Activated naive CD8-positive, alpha-beta T cell treated with anti-CD3 and anti-CD28 coated beads for 36 hours (primary cell): ENCODE measurements at regions not wholly inside any gene's neighbourhood (a gene's known extent, or its start where the extent isn't known, plus 50 kb on each side); places are given as distances from the start of the nearest gene placed in this dataset.

Source experiments
- DNase-seq: peaks from one replicate; pipeline ENCODE4 v3.0.0; 2021
- H3K27ac Mint-ChIP-seq: one replicate; pipeline ENCODE4 v1.8.0; 2022; ENCODE audit warnings: mild to moderate bottlenecking, moderate library complexity, mixed read lengths
- H3K27me3 Mint-ChIP-seq: one replicate; pipeline ENCODE4 v1.8.0; 2022; ENCODE audit warnings: mild to moderate bottlenecking, mixed read lengths
- H3K36me3 Mint-ChIP-seq: one replicate; pipeline ENCODE4 v1.8.0; 2021; ENCODE audit warnings: mild to moderate bottlenecking, mixed read lengths
- H3K4me1 Mint-ChIP-seq: one replicate; pipeline ENCODE4 v1.8.0; 2021; ENCODE audit warnings: mixed read lengths
- H3K4me3 Mint-ChIP-seq: one replicate; pipeline ENCODE4 v1.8.0; 2022; ENCODE audit warnings: mild to moderate bottlenecking, moderate library complexity, mixed read lengths
- H3K9me3 Mint-ChIP-seq: one replicate; pipeline ENCODE4 v1.8.0; 2022; ENCODE audit warnings: mixed read lengths

- Mint-ChIP-seq H3K27ac (no peak overlapping the region), H3K4me3 (no peak overlapping the region), H3K9me3 (no peaks in the 10 kb centered on the region), H3K36me3 (peaks cover 3% of the 10 kb centered on the region), H3K4me1 (peaks cover 38% of the 10 kb centered on the region), H3K27me3 (no peaks in the 10 kb centered on the region)
- no peak for DNase-seq
Measured at GRCh38 chr13:74000876-74001275, 133.3 kb downstream of the KLF12 start.

DNA sequence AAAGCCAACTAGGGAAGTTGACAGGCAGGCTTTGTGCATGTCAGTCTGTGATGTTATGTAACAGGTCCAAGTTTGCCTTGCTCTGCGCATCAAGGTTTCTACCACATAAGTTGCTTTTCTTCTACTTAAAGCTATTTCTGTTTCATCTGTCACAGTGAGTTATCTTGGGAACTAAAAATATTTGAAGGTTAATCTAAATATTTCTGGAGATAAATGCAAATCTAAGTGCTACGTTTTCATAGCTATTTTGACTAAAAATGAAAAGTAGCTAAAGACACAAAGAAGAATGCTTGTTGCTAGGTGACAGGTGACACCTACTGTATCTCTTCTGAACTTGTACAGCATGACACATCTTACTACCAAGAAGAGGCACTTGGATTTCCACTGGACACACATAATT lies 135.6 kb downstream of the KLF12 start:
- no peak for DNase-seq
- H3K36me3 Mint-ChIP-seq, result peaks cover 7% of the 10 kb centered on the region
- no peak overlapping the region for H3K4me3 Mint-ChIP-seq
- peak overlapping the region; percentile 50 for H3K27ac Mint-ChIP-seq
- H3K9me3 Mint-ChIP-seq, result no peaks in the 10 kb centered on the region
- no peaks in the 10 kb centered on the region for H3K27me3 Mint-ChIP-seq
- peaks cover 30% of the 10 kb centered on the region for H3K4me1 Mint-ChIP-seq

DNA sequence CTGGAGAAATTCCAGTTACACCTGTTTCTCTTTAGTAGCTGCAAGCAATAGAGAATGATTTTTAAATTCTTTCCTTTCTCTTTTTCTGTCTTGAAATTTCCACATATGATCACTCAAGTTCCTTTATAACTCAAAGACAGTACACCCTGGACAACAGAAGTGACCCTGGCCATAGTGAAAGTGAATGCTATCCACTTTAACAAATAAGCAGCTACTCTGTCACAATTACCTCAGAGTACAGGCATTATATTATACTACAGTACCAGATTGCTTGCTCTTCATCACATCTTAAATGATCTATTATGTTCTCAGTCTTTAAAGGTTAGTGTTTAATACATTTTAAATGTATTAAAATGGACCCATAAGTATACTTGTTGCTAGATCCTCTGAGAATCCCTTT lies 136.2 kb downstream of the KLF12 start:
- Mint-ChIP-seq H3K36me3 (peaks cover 8% of the 10 kb centered on the region), H3K4me1 (peaks cover 25% of the 10 kb centered on the region), H3K27ac (no peak overlapping the region), H3K27me3 (no peaks in the 10 kb centered on the region), H3K9me3 (no peaks in the 10 kb centered on the region), H3K4me3 (no peak overlapping the region)
- no peak for DNase-seq

- H3K36me3 Mint-ChIP-seq, result peaks cover 15% of the 10 kb centered on the region
Measured at GRCh38 chr13:73996569-73996968, 137.6 kb downstream of the KLF12 start.

DNA sequence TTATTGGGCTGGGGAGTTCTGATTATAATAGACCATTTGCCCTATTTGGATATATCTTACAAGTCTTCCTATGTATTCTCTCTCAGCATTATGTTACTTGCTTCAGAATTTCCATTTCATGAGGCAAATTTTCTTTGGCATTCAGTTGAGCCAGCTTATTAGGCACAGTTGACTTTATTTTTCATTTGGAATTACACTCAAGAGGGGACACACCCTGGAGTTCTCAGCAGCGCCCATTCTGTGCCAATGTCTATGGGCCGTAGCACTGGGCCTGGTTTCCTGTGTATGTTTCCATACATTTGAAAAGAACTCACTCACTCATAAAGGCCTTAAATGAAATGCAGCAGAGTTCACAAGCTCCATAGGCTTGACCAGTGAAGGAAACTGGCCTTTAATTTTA lies 138.5 kb downstream of the KLF12 start:
- no peaks in the 10 kb centered on the region for H3K9me3 Mint-ChIP-seq
- no peak overlapping the region for H3K27ac Mint-ChIP-seq
- H3K4me1 Mint-ChIP-seq, result peaks cover 28% of the 10 kb centered on the region
- H3K27me3 Mint-ChIP-seq, result no peaks in the 10 kb centered on the region
- H3K4me3 Mint-ChIP-seq, result no peak overlapping the region
- DNase-seq, result no peak
- H3K36me3 Mint-ChIP-seq, result peaks cover 23% of the 10 kb centered on the region

More at GRCh38 chr13:73996569-73996968, 137.6 kb downstream of the KLF12 start:
- no peaks in the 10 kb centered on the region for H3K9me3 Mint-ChIP-seq
- peaks cover 21% of the 10 kb centered on the region for H3K4me1 Mint-ChIP-seq
- H3K4me3 Mint-ChIP-seq, result no peak overlapping the region
- no peaks in the 10 kb centered on the region for H3K27me3 Mint-ChIP-seq
- no peak for DNase-seq
- H3K27ac Mint-ChIP-seq, result no peak overlapping the region

DNA sequence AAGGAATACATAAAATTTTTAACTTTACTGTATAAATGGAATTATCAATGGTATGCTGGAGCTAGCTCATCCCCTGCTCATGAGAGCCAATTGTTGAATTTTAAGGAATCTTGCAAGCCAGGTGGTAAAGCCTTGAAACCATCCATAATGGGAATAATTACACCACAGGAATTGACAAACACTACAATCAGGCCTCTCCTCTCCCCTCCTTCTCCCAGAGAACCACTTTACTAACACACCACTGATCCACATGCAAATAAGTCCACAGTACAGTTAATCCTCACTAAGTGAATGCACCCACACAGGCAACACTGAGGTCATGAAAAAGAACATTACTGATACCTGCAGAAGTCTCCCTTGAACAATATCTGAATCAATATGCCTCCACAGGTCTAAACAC lies 140.5 kb downstream of the KLF12 start:
- Mint-ChIP-seq H3K4me3 (no peak overlapping the region), H3K9me3 (no peaks in the 10 kb centered on the region), H3K27me3 (no peaks in the 10 kb centered on the region), H3K27ac (no peak overlapping the region), H3K36me3 (peaks cover 25% of the 10 kb centered on the region), H3K4me1 (peaks cover 32% of the 10 kb centered on the region)
- no peak for DNase-seq

GRCh38 chr13:73991884-73992283 lies 142.3 kb downstream of the KLF12 start:
- peak overlapping the region; percentile 53 for H3K27ac Mint-ChIP-seq
- DNase-seq, result no peak
- H3K9me3 Mint-ChIP-seq, result peaks cover 1% of the 10 kb centered on the region
- H3K4me3 Mint-ChIP-seq, result no peak overlapping the region
- no peaks in the 10 kb centered on the region for H3K27me3 Mint-ChIP-seq
- H3K4me1 Mint-ChIP-seq, result peaks cover 34% of the 10 kb centered on the region
- H3K36me3 Mint-ChIP-seq, result peaks cover 31% of the 10 kb centered on the region

DNA sequence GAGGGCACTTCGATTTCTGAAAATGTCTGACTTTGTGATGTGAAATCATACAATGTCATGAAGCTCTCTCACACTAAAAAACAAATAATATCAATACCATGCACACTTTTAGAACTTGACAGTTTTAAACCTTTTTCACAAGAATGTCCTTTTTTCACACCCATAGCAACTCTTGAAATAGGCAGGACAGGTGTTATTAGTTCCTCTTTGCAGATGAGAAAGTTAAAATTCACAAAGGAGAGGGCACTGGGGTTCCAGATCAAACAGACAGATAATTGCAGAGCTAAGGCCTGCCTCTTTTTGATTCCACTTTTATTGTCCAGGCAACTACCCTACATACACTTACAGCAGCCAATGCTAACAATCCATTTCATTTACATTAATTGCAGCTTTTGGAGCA lies 142.8 kb downstream of the KLF12 start:
- no peak for DNase-seq
- Mint-ChIP-seq H3K9me3 (peaks cover 1% of the 10 kb centered on the region), H3K27ac (no peak overlapping the region), H3K4me1 (peaks cover 37% of the 10 kb centered on the region), H3K4me3 (no peak overlapping the region), H3K36me3 (peaks cover 27% of the 10 kb centered on the region), H3K27me3 (no peaks in the 10 kb centered on the region)

GRCh38 chr13:73989244-73989843 lies 144.9 kb downstream of the KLF12 start:
- H3K36me3 Mint-ChIP-seq, result peaks cover 32% of the 10 kb centered on the region
- H3K9me3 Mint-ChIP-seq, result peaks cover 1% of the 10 kb centered on the region
- H3K27ac Mint-ChIP-seq, result peak overlapping the region; percentile 27
- peaks cover 48% of the 10 kb centered on the region for H3K4me1 Mint-ChIP-seq
- H3K4me3 Mint-ChIP-seq, result no peak overlapping the region
- no peak for DNase-seq
- no peaks in the 10 kb centered on the region for H3K27me3 Mint-ChIP-seq

- H3K36me3 Mint-ChIP-seq, result peaks cover 28% of the 10 kb centered on the region
- peaks cover 49% of the 10 kb centered on the region for H3K4me1 Mint-ChIP-seq
Measured at GRCh38 chr13:73988461-73988860, 145.7 kb downstream of the KLF12 start.

GRCh38 chr13:73987618-73988017 lies 146.6 kb downstream of the KLF12 start:
- peaks cover 27% of the 10 kb centered on the region for H3K36me3 Mint-ChIP-seq
- no peak for DNase-seq
- peaks cover 48% of the 10 kb centered on the region for H3K4me1 Mint-ChIP-seq
- no peak overlapping the region for H3K4me3 Mint-ChIP-seq
- peaks cover 1% of the 10 kb centered on the region for H3K9me3 Mint-ChIP-seq
- H3K27me3 Mint-ChIP-seq, result no peaks in the 10 kb centered on the region
- H3K27ac Mint-ChIP-seq, result peak overlapping the region; percentile 39

More at GRCh38 chr13:73988461-73988860, 145.7 kb downstream of the KLF12 start:
- DNase-seq, result no peak
- Mint-ChIP-seq H3K9me3 (peaks cover 1% of the 10 kb centered on the region), H3K4me3 (no peak overlapping the region), H3K27me3 (no peaks in the 10 kb centered on the region), H3K27ac (no peak overlapping the region)

DNA sequence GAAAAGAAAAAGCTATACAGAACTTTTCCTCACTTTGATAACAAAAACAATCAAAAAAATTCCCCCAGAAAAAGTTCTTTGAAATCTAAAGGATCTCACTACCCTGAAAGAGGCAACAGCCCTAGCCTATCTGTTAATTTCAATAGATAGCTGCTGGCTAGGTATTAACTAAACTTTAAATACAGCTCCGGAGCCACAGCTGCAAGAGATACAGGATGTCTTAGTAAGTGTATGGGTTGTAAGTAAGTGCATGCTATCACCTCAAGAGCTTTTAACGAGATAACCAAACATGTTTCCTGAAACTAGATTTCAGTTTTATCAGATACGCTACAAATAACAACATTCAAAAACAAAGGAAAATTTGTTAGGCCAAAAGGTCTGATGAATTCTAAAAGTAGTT lies 148.4 kb downstream of the KLF12 start:
- peak overlapping the region; percentile 96 for H3K27ac Mint-ChIP-seq
- H3K4me1 Mint-ChIP-seq, result peaks cover 40% of the 10 kb centered on the region
- H3K36me3 Mint-ChIP-seq, result peaks cover 14% of the 10 kb centered on the region
- DNase-seq, result no peak
- H3K4me3 Mint-ChIP-seq, result peak overlapping the region; percentile 78
- H3K27me3 Mint-ChIP-seq, result no peaks in the 10 kb centered on the region
- H3K9me3 Mint-ChIP-seq, result peaks cover 1% of the 10 kb centered on the region

GRCh38 chr13:73984949-73985691 lies 149.1 kb downstream of the KLF12 start:
- Mint-ChIP-seq H3K4me3 (peak overlapping the region; percentile 78), H3K4me1 (peaks cover 39% of the 10 kb centered on the region), H3K9me3 (peaks cover 1% of the 10 kb centered on the region), H3K36me3 (peaks cover 17% of the 10 kb centered on the region), H3K27ac (peak overlapping the region; percentile 96), H3K27me3 (no peaks in the 10 kb centered on the region)
- peak; percentile 79 for DNase-seq

GRCh38 chr13:73984201-73984600 lies 150.0 kb downstream of the KLF12 start:
- H3K4me3 Mint-ChIP-seq, result no peak overlapping the region
- H3K27ac Mint-ChIP-seq, result peak overlapping the region; percentile 96
- peaks cover 36% of the 10 kb centered on the region for H3K4me1 Mint-ChIP-seq
- H3K27me3 Mint-ChIP-seq, result no peaks in the 10 kb centered on the region
- peaks cover 1% of the 10 kb centered on the region for H3K9me3 Mint-ChIP-seq
- peaks cover 15% of the 10 kb centered on the region for H3K36me3 Mint-ChIP-seq
- no peak for DNase-seq

DNA sequence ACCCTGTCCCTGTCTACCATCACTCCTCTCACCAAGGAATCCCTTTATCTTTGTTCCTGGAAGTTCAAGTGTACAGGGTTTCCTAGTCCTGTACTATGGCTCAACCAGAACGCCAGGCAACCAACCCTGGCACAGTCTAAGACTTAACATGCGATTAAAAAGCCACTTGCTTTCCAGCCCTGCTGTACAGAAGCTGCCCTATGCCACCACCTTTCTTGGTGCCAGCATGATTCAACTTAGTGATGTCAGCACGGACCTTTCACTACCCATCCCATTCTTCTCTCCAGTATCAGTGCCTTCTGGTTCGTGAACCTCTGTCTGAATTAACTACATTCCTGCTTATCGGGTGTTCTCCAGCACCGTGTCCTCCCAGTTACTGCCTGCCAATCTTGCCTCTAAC lies 151.1 kb downstream of the KLF12 start:
- Mint-ChIP-seq H3K27me3 (no peaks in the 10 kb centered on the region), H3K9me3 (peaks cover 1% of the 10 kb centered on the region), H3K36me3 (peaks cover 18% of the 10 kb centered on the region), H3K4me3 (no peak overlapping the region), H3K4me1 (peaks cover 36% of the 10 kb centered on the region), H3K27ac (no peak overlapping the region)
- DNase-seq, result no peak

DNA sequence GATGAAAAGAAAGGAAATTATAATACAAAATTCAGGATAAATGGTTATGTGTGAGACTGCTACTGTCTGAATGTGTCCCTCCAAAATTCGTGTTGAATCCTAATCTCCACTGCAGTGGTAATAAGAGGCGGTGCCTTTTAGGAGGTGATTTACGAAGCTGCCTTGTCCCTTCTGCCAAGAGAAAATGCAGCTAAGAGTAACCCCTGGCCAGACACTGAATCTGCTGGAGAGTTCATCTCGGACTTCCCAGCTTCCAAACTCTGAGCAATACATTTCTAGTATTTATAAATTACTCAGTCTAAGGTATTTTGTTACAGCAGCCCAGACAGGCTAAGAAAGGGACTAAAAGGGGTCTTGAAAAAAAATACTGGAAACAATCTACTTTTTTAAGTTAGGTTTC lies 152.6 kb downstream of the KLF12 start:
- H3K27me3 Mint-ChIP-seq, result no peaks in the 10 kb centered on the region
- peaks cover 20% of the 10 kb centered on the region for H3K36me3 Mint-ChIP-seq
- H3K9me3 Mint-ChIP-seq, result peaks cover 1% of the 10 kb centered on the region
- H3K4me3 Mint-ChIP-seq, result no peak overlapping the region
- no peak for DNase-seq
- no peak overlapping the region for H3K27ac Mint-ChIP-seq
- H3K4me1 Mint-ChIP-seq, result peaks cover 36% of the 10 kb centered on the region
